ELR (cell line): ENCODE measurements at regions not wholly inside any gene's neighbourhood (a gene's known extent, or its start where the extent isn't known, plus 50 kb on each side); places are given as distances from the start of the nearest gene placed in this dataset.

Experiments used
- DNase-seq: peaks from one replicate; pipeline ENCODE4 v3.0.0-alpha.2; 2015; ENCODE audit warnings: low read depth

- peak; percentile 61 for DNase-seq
Measured at GRCh38 chr7:27462575-27463270, 200.0 kb downstream of the HIBADH start.

GRCh38 chr7:27464970-27465369 is 197.7 kb downstream of the HIBADH start:
- no peak for DNase-seq

- no peak for DNase-seq
Measured at GRCh38 chr7:27466703-27467102, 196.0 kb downstream of the HIBADH start.

- no peak for DNase-seq
Measured at GRCh38 chr7:27472043-27472442, 190.6 kb downstream of the HIBADH start.
